NCI-H2196 (cell line): ENCODE measurements at regions not wholly inside any gene's neighbourhood (a gene's known extent, or its start where the extent isn't known, plus 50 kb on each side); places are given as distances from the start of the nearest gene placed in this dataset.

ENCODE experiments used
- DNase-seq: peaks from one replicate; lab custom pipeline; 2025; ENCODE audit not compliant: unreplicated experiment; lab: John Stamatoyannopoulos, UW

DNA sequence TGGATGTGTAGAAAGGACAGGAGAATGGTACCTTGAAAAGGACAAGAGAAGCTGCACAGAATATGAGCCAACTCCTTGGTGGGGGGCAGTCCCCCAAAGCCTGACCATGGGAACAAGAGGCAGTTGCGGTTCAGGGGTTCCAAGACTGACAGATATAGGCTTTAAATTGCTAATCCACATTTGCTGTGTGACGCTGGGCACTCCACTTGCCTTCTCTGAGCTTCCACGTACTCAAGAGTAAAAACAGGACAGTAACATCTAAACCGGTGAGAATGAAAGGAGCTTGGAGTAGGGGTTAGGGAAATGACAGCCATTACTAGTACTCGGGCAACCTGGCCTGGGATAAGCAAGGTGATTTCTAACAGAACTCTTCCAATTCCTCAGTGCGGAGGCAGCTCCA lies 57.9 kb upstream of the LRFN2 start:
- DNase-seq: no peak

DNA sequence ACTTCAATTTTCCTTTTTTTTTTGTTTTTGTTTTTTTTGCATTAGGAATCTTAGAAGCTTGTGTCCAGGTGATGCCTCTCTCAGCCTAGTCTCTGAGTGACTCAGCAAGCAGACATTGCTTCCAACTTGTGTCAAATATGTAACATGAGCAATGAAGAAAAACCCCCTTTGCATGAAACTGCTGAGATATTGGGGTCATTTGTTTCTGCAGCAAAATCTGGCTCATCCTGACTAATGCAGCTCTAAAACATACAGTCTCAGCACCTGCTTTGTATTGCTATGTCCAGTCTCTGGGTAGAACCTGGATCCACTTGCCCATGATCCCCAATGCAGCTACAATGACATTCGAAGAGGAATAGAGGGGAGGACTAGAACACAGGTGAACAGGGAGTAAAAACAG lies 55.7 kb upstream of the LRFN2 start:
- no peak for DNase-seq

DNA sequence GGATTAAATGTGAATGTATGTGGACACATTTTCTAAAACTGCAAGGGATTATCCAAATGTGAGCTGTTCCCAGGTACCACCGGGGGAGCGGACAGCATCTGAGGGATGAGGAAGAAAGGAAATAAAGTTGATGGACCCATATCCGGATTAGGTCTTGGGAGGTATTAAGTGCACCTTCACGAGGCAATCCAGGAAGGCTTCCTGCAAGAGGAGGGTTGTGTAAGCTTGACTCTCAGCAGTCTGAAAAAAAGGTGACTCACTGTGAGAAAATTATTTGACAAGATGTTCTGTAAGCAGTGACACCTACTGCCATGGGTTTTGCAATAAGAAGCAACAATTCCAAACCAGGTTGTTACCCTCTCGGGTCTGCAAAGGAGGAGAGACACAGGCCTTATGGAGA lies 55.0 kb upstream of the LRFN2 start:
- no peak for DNase-seq

DNA sequence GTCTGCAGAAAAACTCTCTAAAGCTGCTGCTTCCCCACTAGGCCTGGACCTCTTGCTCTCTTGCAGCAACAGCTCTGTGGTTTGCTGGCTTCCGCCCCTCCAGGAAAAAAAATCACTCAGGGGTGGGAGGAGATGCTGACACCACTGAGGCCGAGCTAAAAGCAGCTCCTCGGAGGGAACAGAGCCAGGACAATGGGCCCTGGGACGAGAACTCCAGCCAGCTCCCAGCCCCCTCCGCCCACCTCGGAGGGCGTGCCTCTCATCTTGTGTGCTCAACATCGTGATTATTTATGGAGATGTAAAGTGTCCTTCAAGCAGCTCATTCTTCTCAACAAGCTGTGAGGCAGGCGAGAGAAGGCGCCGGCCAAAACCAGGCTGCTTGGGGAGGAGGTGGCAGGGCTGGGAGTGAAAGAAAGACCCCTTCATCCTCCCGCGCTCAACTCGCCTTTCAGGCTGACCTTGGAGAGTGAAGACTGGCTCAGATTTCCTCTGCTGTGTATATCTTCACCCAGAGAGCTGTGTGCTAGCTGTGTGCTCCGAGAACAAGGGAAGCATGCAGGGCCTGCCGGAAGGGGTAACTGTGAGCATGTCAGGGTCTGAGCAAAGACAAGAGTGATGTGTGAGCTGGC lies 53.5 kb upstream of the LRFN2 start:
- DNase-seq: no peak
